HTR-8/SVneo (cell line): ENCODE measurements at regions not wholly inside any gene's neighbourhood (a gene's known extent, or its start where the extent isn't known, plus 50 kb on each side); places are given as distances from the start of the nearest gene placed in this dataset.

Experiments
- DNase-seq: peaks from one replicate; pipeline ENCODE4 v3.0.0; 2011; ENCODE audit warnings: low spot score, mixed read lengths; ENCODE audit not compliant: insufficient read length
- FAIRE-seq: peaks from 2 replicates; lab custom pipeline; 2011; peaks lifted over from hg19 to GRCh38; lab: Jason Lieb, UNC

GRCh38 chr21:26227130-26227529 is 56.6 kb upstream of the APP start:
- DNase-seq = no peak
- no peak for FAIRE-seq

GRCh38 chr21:26226724-26227123 is 56.2 kb upstream of the APP start:
- FAIRE-seq = no peak
- DNase-seq = no peak

GRCh38 chr21:26225046-26225445 is 54.5 kb upstream of the APP start:
- DNase-seq = no peak
- no peak for FAIRE-seq

DNA sequence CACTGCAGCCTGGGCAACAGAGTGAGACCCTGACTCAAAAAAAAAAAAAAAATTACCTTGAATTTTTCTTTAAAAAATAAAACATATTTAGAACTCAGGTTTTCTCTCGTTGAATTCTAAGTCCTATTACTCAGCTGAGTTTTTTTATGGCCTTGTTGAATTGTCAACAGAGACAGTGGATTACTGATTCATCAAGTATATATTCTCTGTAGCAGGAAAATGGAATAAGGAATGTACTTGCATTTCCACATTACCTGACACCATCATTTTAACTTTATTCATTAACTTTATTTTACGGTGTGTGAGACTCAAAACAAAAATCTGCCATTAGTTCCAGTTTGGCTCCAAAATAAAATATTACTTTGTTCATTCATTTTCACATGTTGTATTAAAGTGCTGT is 53.8 kb upstream of the APP start:
- no peak for DNase-seq
- FAIRE-seq = no peak
